Neural crest cell (in vitro differentiated cells): ENCODE measurements at regions not wholly inside any gene's neighbourhood (a gene's known extent, or its start where the extent isn't known, plus 50 kb on each side); places are given as distances from the start of the nearest gene placed in this dataset.

Experiments used
- DNase-seq: peaks from one replicate; pipeline ENCODE4 v3.0.0; 2021; ENCODE audit warnings: low read depth, mixed read lengths, low spot score
- H3K27ac Mint-ChIP-seq: one replicate; pipeline ENCODE4 v1.8.0; 2021; ENCODE audit warnings: mild to moderate bottlenecking, mixed read lengths; ENCODE audit not compliant: unreplicated experiment
- H3K27me3 Mint-ChIP-seq: 2 replicates; pipeline ENCODE4 v1.8.0; 2021; ENCODE audit warnings: low read depth, mild to moderate bottlenecking, mixed read lengths
- H3K36me3 Mint-ChIP-seq: 2 replicates; pipeline ENCODE4 v1.8.0; 2021; ENCODE audit warnings: low read depth, mild to moderate bottlenecking, mixed read lengths
- H3K4me1 Mint-ChIP-seq: 2 replicates; pipeline ENCODE4 v1.8.0; 2021; ENCODE audit warnings: mixed read lengths
- H3K4me3 Mint-ChIP-seq: one replicate; pipeline ENCODE4 v1.8.0; 2021; ENCODE audit warnings: mild to moderate bottlenecking, mixed read lengths
- H3K9me3 Mint-ChIP-seq: 2 replicates; pipeline ENCODE4 v1.8.0; 2021; ENCODE audit warnings: mixed read lengths
- TF ChIP-seq, protein P1 (sequence below): fragments of 200-600 bp; sonication (generic); conservative IDR thresholded peaks from 2 replicates; pipeline ENCODE4 v1.5.0; 2021; ENCODE audit warnings: antibody characterized with exemption, mild to moderate bottlenecking

GRCh38 chr9:13388157-13388556 lies 108.7 kb upstream of the MPDZ start:
- peaks cover 36% of the 10 kb centered on the region for H3K9me3 Mint-ChIP-seq
- H3K27me3 Mint-ChIP-seq: no peaks in the 10 kb centered on the region
- H3K4me3 Mint-ChIP-seq: no peak overlapping the region
- DNase-seq: no peak
- TF ChIP-seq, protein P1, sequence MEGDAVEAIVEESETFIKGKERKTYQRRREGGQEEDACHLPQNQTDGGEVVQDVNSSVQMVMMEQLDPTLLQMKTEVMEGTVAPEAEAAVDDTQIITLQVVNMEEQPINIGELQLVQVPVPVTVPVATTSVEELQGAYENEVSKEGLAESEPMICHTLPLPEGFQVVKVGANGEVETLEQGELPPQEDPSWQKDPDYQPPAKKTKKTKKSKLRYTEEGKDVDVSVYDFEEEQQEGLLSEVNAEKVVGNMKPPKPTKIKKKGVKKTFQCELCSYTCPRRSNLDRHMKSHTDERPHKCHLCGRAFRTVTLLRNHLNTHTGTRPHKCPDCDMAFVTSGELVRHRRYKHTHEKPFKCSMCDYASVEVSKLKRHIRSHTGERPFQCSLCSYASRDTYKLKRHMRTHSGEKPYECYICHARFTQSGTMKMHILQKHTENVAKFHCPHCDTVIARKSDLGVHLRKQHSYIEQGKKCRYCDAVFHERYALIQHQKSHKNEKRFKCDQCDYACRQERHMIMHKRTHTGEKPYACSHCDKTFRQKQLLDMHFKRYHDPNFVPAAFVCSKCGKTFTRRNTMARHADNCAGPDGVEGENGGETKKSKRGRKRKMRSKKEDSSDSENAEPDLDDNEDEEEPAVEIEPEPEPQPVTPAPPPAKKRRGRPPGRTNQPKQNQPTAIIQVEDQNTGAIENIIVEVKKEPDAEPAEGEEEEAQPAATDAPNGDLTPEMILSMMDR: no peak
- H3K27ac Mint-ChIP-seq: no peak overlapping the region
- H3K36me3 Mint-ChIP-seq: peaks cover 10% of the 10 kb centered on the region
- peaks cover 6% of the 10 kb centered on the region for H3K4me1 Mint-ChIP-seq

DNA sequence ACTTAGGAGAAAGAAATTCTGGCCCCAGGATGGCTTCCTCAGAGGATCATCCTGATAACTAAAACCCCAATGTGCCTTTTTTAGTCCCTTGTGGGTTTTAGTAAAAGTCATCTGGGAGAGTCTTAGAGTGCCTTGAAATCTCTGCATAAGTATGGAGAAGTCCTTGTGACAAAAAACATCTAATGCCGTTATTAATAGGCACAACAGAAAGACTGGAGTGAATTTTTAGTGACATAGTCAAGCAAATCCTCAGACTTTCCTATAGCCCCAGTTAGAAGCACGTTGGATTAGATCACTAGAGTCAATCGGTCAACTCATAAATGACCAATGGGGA lies 108.2 kb upstream of the MPDZ start:
- peak overlapping the region; percentile 36 for H3K27ac Mint-ChIP-seq
- peaks cover 38% of the 10 kb centered on the region for H3K9me3 Mint-ChIP-seq
- DNase-seq: no peak
- H3K4me1 Mint-ChIP-seq: peaks cover 6% of the 10 kb centered on the region
- TF ChIP-seq, protein P1: no peak
- H3K36me3 Mint-ChIP-seq: peaks cover 10% of the 10 kb centered on the region
- no peak overlapping the region for H3K4me3 Mint-ChIP-seq
- H3K27me3 Mint-ChIP-seq: no peaks in the 10 kb centered on the region

DNA sequence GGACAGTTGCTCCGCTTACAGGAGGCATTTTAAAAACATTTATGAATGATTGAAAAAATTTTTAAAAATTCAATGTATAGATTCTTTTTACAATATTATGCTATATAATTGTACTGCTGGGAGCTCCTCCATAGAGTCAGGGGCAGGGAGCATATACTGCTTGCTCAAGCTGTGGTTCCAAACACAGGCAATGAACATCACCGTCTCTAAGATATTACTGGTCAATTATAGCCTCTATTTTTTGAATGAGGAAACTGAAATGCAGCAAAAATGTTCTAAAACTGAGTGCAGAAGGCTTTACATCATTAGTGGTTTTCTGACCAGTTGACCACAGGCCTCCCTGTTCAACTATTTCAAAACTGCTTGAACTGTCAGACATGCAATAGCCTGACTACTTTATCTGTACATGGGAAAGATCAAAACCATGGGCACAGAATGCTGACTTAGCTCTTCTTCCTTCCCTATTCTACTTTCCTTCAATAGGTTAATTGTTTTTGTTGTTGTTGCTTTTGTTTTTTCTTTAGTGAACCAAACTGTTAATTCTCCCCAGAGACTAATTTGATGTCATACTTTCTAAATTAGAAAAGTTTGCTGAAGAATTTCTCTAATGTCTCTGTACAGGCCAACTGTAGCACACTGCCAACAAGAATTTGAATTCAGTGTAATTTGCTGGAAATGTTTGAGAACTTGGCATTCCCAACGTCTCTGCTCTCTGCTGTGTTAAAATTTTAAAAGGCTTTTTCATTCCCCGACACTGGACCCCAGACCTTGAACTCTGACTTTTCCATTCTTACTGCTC lies 107.6 kb upstream of the MPDZ start:
- H3K36me3 Mint-ChIP-seq: peaks cover 10% of the 10 kb centered on the region
- H3K27ac Mint-ChIP-seq: peak overlapping the region; percentile 36
- H3K4me3 Mint-ChIP-seq: no peak overlapping the region
- TF ChIP-seq, protein P1: no peak
- DNase-seq: no peak
- peaks cover 36% of the 10 kb centered on the region for H3K9me3 Mint-ChIP-seq
- no peaks in the 10 kb centered on the region for H3K27me3 Mint-ChIP-seq
- peaks cover 6% of the 10 kb centered on the region for H3K4me1 Mint-ChIP-seq

- Mint-ChIP-seq H3K4me3 (no peak overlapping the region), H3K36me3 (peaks cover 10% of the 10 kb centered on the region), H3K9me3 (peaks cover 28% of the 10 kb centered on the region), H3K27ac (no peak overlapping the region), H3K27me3 (no peaks in the 10 kb centered on the region), H3K4me1 (peaks cover 6% of the 10 kb centered on the region)
- no peak for DNase-seq
- TF ChIP-seq, protein P1: no peak
Measured at GRCh38 chr9:13386316-13386715, 106.8 kb upstream of the MPDZ start.

- no peak overlapping the region for H3K27ac Mint-ChIP-seq
- no peaks in the 10 kb centered on the region for H3K27me3 Mint-ChIP-seq
- H3K4me1 Mint-ChIP-seq: peaks cover 6% of the 10 kb centered on the region
- H3K36me3 Mint-ChIP-seq: no peaks in the 10 kb centered on the region
- DNase-seq: no peak
- TF ChIP-seq, protein P1: no peak
- no peak overlapping the region for H3K4me3 Mint-ChIP-seq
- H3K9me3 Mint-ChIP-seq: peaks cover 12% of the 10 kb centered on the region
Measured at GRCh38 chr9:13383855-13384254, 104.4 kb upstream of the MPDZ start.
